ENCODE measurements at regions not wholly inside any gene's neighbourhood (a gene's known extent, or its start where the extent isn't known, plus 50 kb on each side); places are given as distances from the start of the nearest gene placed in this dataset.
"Not testable (repeated sequence)": the region's sequence is repeated elsewhere in the genome, so short reads cannot be mapped to it uniquely, and the experiment has no call there.

- DNase-seq = no peak
Measured at GRCh38 chr16:80006241-80007215, 406.0 kb upstream of the MAF start.

DNA sequence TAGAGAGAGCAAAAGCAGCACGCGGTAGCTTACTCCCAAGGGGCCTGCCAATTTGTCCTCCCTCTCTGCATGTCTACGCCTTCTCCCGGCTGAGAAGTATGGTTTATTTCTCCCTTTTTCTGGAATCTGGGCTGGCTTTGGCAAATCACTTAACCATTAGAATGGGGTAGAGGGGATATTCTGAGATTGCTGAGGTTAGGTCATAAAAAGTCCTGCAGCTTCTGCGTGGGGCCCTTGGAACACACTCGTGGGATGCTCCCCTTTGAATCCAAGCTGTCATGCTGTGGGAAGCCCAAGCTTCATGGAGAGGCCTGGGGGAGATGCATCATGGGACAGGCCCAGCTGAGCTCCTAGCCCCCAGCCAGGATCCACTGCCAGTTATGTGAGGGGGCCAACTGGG, 403.6 kb upstream of the MAF start:
- DNase-seq = no peak

- no peak for DNase-seq
Measured at GRCh38 chr16:80002261-80002660, 401.7 kb upstream of the MAF start.

DNA sequence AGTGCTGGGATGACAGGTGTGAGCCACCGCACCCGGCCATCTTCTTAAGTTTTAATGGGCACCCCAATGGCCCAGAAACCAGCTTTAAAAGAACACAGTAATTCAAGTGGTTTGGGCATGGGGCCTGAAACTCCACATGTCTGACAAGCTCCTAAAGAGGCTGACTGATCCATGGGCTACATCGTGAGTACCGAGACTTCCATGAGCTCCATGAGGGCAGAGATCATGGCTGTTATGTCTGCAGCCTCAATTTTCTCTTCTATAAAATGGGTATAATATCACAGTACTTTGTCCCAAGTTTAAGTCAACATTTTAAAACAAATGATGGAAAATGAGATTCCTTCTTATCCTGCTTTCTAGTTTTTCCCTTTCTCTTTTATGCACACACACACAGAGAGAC, 397.6 kb upstream of the MAF start:
- no peak for DNase-seq

DNA sequence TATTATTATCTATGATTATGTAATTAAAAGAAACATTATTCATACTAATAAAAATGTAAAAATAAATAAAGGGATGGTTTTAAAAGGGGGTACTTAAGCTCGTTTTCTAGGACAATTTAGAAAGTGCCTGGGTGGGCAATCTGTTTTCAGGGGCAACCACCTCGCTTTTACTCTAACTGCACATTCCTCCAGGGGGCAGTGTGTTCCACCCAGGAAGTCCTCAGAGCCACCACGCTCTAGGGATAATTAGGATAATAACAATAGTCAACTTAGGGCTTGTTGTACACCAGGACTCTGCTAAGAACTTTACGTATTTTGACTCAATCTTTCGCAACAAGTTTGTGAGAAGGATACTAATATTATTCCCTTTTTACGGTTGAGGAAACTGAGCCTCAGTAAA, 396.7 kb upstream of the MAF start:
- DNase-seq = peak; percentile 27

- DNase-seq = no peak
Measured at GRCh38 chr16:79996321-79996720, 395.8 kb upstream of the MAF start.

DNA sequence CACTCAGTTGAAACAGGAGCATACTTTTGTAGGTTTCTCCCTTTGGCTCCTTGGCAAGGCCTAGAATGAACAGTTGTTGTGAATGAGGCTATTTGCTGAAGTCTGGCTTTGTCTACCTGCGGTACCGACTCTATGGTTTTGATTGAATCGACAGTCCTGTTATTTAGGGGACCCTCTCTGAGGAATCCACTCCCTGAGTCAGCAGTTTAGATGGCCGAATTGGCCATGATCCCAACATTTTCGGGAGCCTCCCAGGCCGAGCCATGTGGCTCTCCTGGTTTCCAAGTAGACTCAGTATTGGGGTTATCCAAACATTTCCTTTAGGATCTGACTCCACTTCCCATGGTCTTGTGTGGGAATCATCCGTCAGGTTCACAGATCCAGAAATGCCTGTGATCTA, 394.8 kb upstream of the MAF start:
- no peak for DNase-seq

GRCh38 chr16:79994418-79994817, 393.9 kb upstream of the MAF start:
- no peak for DNase-seq

GRCh38 chr16:79993629-79994209, 393.2 kb upstream of the MAF start:
- DNase-seq = no peak

- DNase-seq = no peak
Measured at GRCh38 chr16:79991969-79992368, 391.4 kb upstream of the MAF start.

GRCh38 chr16:79988721-79989220, 388.2 kb upstream of the MAF start:
- peak; percentile 7 for DNase-seq

GRCh38 chr16:79988089-79988488, 387.6 kb upstream of the MAF start:
- DNase-seq = no peak

DNA sequence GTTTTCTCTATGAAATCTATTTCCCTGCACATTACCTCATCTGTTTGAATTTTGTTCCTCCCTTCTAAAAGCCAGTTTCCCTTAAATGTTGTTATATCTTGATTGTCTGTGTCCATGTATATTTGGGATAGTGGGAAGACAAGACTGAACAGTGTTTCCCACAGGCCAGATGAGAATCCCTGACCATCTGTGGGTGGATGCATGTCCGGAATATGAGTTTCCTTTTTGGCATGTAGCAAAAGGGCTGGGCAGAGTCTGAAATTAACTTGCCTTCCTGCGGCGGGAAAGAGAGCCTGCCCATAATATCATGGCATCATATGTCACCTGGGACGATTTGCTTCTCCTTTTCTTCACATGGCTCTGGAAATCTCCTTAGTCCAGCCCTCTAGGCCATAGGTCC, 385.8 kb upstream of the MAF start:
- DNase-seq = no peak

- DNase-seq = no peak
Measured at GRCh38 chr16:79985606-79986005, 385.1 kb upstream of the MAF start.

DNA sequence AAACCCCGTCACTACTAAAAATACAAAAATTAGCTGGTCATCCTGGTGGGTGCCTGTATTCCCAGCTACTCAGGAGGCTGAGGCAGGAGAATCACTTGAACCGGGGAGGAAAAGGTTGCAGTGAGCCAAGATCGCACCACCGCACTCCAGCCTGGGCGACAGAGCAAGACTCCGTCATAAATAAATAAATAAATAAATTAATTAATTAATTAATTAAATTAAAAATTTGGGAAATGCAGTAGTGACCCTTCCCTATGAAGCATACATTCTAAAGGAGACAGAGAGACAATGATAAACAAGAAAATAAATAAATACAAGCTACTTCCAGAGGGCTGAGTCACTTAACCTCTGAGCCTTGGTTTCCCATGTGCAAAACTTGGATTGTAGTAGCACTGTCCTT, 383.6 kb upstream of the MAF start:
- not testable (repeated sequence) for DNase-seq

DNA sequence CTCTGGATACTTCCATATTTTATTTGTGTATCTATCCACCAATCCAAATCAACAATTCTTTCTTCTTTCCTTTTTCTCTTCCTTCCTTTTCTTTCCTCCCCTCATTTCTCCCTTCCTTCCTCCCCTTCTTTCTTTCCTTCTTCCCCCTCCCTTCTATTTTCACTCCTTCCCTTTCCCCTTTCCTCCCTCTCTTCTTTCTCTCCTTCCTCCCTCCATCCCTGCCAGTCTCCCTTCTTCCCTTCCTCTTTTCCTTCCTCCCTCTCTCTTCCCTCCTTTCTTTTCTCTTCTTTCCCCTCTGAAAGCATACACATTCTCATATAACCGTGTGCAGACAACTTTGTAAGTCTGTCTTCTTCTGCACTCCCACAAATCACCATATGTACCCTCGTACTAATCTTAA, 382.3 kb upstream of the MAF start:
- no peak for DNase-seq

GRCh38 chr16:79982361-79982760, 381.8 kb upstream of the MAF start:
- no peak for DNase-seq

DNA sequence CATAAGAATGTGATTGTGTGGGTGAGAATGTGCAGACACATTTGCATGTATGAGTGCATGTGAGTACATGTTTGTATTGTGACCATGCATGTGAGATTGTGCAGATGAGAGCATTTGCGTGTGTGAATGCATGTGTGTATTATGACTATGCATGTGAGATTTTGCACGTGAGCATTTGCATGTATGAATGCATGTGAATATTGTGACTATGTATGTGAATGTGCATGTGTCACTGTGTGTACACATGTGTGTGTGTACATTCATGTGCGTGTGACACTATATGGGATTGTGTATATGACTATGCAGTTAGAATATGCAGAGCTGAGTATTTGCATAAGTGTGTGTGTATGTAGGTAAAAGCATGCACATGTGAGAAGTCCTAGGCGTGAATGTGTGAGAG, 381.3 kb upstream of the MAF start:
- no peak for DNase-seq

DNA sequence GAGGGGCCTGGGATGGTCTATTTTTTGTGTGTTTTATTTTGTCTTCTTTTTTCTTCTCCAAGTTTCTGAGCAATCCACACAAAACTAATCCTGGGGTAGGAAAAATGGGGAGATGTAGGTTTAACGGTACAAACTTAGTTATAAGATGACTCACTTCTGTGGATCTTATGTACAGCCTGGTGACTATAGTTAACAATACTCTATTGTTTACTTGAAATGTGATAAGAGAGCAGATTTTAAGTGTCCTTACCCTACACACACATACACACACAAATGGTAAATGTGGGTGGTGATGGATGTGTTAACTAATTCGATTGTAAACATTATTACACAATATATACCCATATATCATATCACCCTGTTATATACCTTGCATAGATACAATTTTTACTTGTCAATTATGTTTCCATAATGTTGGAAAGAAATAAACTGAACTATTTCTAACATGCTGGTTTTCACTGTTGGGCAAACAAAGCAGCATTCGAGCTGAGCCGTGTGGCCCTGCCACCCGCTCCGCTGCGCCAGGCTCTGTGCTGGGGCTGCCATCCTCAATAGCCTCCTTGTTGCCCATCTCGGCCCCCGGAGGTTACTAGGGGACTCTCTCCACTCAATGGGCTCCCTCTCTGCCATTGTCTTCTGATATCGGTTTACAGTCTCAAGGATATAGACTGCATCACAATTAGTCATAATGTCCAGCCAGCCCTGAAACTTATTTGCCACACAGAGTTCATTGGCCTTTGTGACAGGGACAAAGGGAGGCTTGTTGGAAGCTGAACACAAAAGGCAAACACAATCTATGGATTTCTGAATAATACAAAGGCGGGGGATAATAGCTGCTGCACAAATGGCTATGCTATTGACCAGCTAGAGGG, 380.3 kb upstream of the MAF start:
- DNase-seq = no peak

- DNase-seq = no peak
Measured at GRCh38 chr16:79977940-79978836, 377.7 kb upstream of the MAF start.

GRCh38 chr16:79973320-79973719, 372.8 kb upstream of the MAF start:
- DNase-seq = no peak
